Occipital lobe (tissue), 1 donor: ENCODE measurements at regions not wholly inside any gene's neighbourhood (a gene's known extent, or its start where the extent isn't known, plus 50 kb on each side); places are given as distances from the start of the nearest gene placed in this dataset.
"Not testable (repeated sequence)": the region's sequence is repeated elsewhere in the genome, so short reads cannot be mapped to it uniquely, and the experiment has no call there.

Source experiments
- DNase-seq: peaks from one replicate; lab custom pipeline; 2025; lab: John Stamatoyannopoulos, UW

- DNase-seq, result no peak
Measured at GRCh38 chr20:30484009-30484748, 773.3 kb upstream of the DEFB115 start.

GRCh38 chr20:30484749-30485070 lies 772.8 kb upstream of the DEFB115 start:
- no peak for DNase-seq

GRCh38 chr20:30485331-30486102 lies 771.9 kb upstream of the DEFB115 start:
- DNase-seq, result no peak

GRCh38 chr20:30486103-30486478 lies 771.4 kb upstream of the DEFB115 start:
- DNase-seq, result no peak

- not testable (repeated sequence) for DNase-seq
Measured at GRCh38 chr20:30487461-30487860, 770.0 kb upstream of the DEFB115 start.

GRCh38 chr20:30487947-30488926 lies 769.2 kb upstream of the DEFB115 start:
- DNase-seq, result no peak

GRCh38 chr20:30488941-30489613 lies 768.4 kb upstream of the DEFB115 start:
- DNase-seq, result no peak

- DNase-seq, result no peak
Measured at GRCh38 chr20:30489614-30490003, 767.9 kb upstream of the DEFB115 start.

- DNase-seq, result no peak
Measured at GRCh38 chr20:30491016-30491415, 766.4 kb upstream of the DEFB115 start.

GRCh38 chr20:30496656-30497055 lies 760.8 kb upstream of the DEFB115 start:
- not testable (repeated sequence) for DNase-seq

- not testable (repeated sequence) for DNase-seq
Measured at GRCh38 chr20:30497191-30497590, 760.3 kb upstream of the DEFB115 start.

- no peak for DNase-seq
Measured at GRCh38 chr20:30499123-30499522, 758.3 kb upstream of the DEFB115 start.

GRCh38 chr20:30499716-30500446 lies 757.6 kb upstream of the DEFB115 start:
- DNase-seq, result not testable (repeated sequence)

- DNase-seq, result not testable (repeated sequence)
Measured at GRCh38 chr20:30500447-30500820, 757.0 kb upstream of the DEFB115 start.

GRCh38 chr20:30500829-30501440 lies 756.5 kb upstream of the DEFB115 start:
- DNase-seq, result no peak

- no peak for DNase-seq
Measured at GRCh38 chr20:30502670-30503069, 754.8 kb upstream of the DEFB115 start.

GRCh38 chr20:30503204-30503603 lies 754.3 kb upstream of the DEFB115 start:
- DNase-seq, result not testable (repeated sequence)

GRCh38 chr20:30503992-30504570 lies 753.4 kb upstream of the DEFB115 start:
- no peak for DNase-seq

GRCh38 chr20:30505566-30505965 lies 751.9 kb upstream of the DEFB115 start:
- DNase-seq, result no peak

- DNase-seq, result no peak
Measured at GRCh38 chr20:30506100-30506499, 751.4 kb upstream of the DEFB115 start.
